GM18526 (cell line): ENCODE measurements at regions not wholly inside any gene's neighbourhood (a gene's known extent, or its start where the extent isn't known, plus 50 kb on each side); places are given as distances from the start of the nearest gene placed in this dataset.

ENCODE experiments used
- POLR2A ChIP-seq: IDR thresholded peaks from 3 replicates; pipeline ENCODE4 v1.6.1; 2011; ENCODE audit not compliant: insufficient read length; ENCODE audit errors: extremely low read depth

- TF ChIP-seq POLR2A, result no peak
Observed at GRCh38 chr3:159062734-159063410, 261.0 kb downstream of the MFSD1 start.

GRCh38 chr3:159069091-159069490, 267.2 kb downstream of the MFSD1 start, which contains the start of gene IQCJ:
Gene IQCJ, plus strand, starts transcription at chr3:159069319.
- TF ChIP-seq POLR2A, result no peak

GRCh38 chr3:159069866-159070425, 268.1 kb downstream of the MFSD1 start:
- no peak for TF ChIP-seq POLR2A

- no peak for TF ChIP-seq POLR2A
Observed at GRCh38 chr3:159074756-159075701, 273.2 kb downstream of the MFSD1 start.

GRCh38 chr3:159077860-159078259, 276.0 kb downstream of the MFSD1 start:
- TF ChIP-seq POLR2A, result no peak

GRCh38 chr3:159080256-159080655, 278.4 kb downstream of the MFSD1 start:
- no peak for TF ChIP-seq POLR2A

GRCh38 chr3:159080821-159081220, 279.0 kb downstream of the MFSD1 start:
- TF ChIP-seq POLR2A, result no peak

GRCh38 chr3:159082519-159082918, 280.7 kb downstream of the MFSD1 start:
- no peak for TF ChIP-seq POLR2A

GRCh38 chr3:159091936-159092335, 290.1 kb downstream of the MFSD1 start:
- no peak for TF ChIP-seq POLR2A

GRCh38 chr3:159102001-159102400, 300.1 kb downstream of the MFSD1 start:
- TF ChIP-seq POLR2A, result no peak

- no peak for TF ChIP-seq POLR2A
Observed at GRCh38 chr3:159112724-159113123, 310.9 kb downstream of the MFSD1 start.

GRCh38 chr3:159113221-159113875, 311.5 kb downstream of the MFSD1 start:
- TF ChIP-seq POLR2A, result no peak

GRCh38 chr3:159114582-159114981, 312.7 kb downstream of the MFSD1 start:
- TF ChIP-seq POLR2A, result no peak

GRCh38 chr3:159123877-159124276, 322.0 kb downstream of the MFSD1 start:
- no peak for TF ChIP-seq POLR2A

GRCh38 chr3:159126261-159127020, 324.6 kb downstream of the MFSD1 start:
- TF ChIP-seq POLR2A, result no peak
